ENCODE measurements at regions not wholly inside any gene's neighbourhood (a gene's known extent, or its start where the extent isn't known, plus 50 kb on each side); places are given as distances from the start of the nearest gene placed in this dataset.

GRCh38 chr7:9890092-9890491, 1083.6 kb upstream of the PHF14 start:
- intact Hi-C loops (cut with micrococcal nuclease) = no loop called here
- Mint-ChIP-seq H3K27ac (no peak overlapping the region), H3K4me3 (no peak overlapping the region), H3K9me3 (peaks cover 4% of the 10 kb centered on the region), H3K27me3 (no peaks in the 10 kb centered on the region), H3K36me3 (ENCODE audit: low read depth) (no peaks in the 10 kb centered on the region), H3K4me1 (no peaks in the 10 kb centered on the region)
- no peak for DNase-seq

- intact Hi-C loops (cut with micrococcal nuclease) = no loop called here
- H3K4me3 Mint-ChIP-seq = no peak overlapping the region
- H3K4me1 Mint-ChIP-seq = no peaks in the 10 kb centered on the region
- H3K9me3 Mint-ChIP-seq = peaks cover 4% of the 10 kb centered on the region
- DNase-seq = no peak
- no peaks in the 10 kb centered on the region for H3K27me3 Mint-ChIP-seq
- H3K27ac Mint-ChIP-seq = no peak overlapping the region
- no peaks in the 10 kb centered on the region for H3K36me3 Mint-ChIP-seq (ENCODE audit: low read depth)
Measured at GRCh38 chr7:9891056-9891455, 1082.6 kb upstream of the PHF14 start.

- Mint-ChIP-seq H3K4me3 (no peak overlapping the region), H3K36me3 (ENCODE audit: low read depth) (no peaks in the 10 kb centered on the region), H3K27ac (no peak overlapping the region), H3K9me3 (peaks cover 19% of the 10 kb centered on the region), H3K4me1 (no peaks in the 10 kb centered on the region), H3K27me3 (no peaks in the 10 kb centered on the region)
- no peak for DNase-seq
- intact Hi-C loops (cut with micrococcal nuclease) = no loop called here
Measured at GRCh38 chr7:9900339-9900738, 1073.3 kb upstream of the PHF14 start.

- H3K9me3 Mint-ChIP-seq = no peaks in the 10 kb centered on the region
- no peaks in the 10 kb centered on the region for H3K4me1 Mint-ChIP-seq
- no peak overlapping the region for H3K27ac Mint-ChIP-seq
- intact Hi-C loops (cut with micrococcal nuclease) = no loop called here
- DNase-seq = no peak
- H3K36me3 Mint-ChIP-seq (ENCODE audit: low read depth) = no peaks in the 10 kb centered on the region
- no peaks in the 10 kb centered on the region for H3K27me3 Mint-ChIP-seq
- no peak overlapping the region for H3K4me3 Mint-ChIP-seq
Measured at GRCh38 chr7:9921326-9921725, 1052.3 kb upstream of the PHF14 start.

- no peaks in the 10 kb centered on the region for H3K9me3 Mint-ChIP-seq
Measured at GRCh38 chr7:9937944-9938631, 1035.6 kb upstream of the PHF14 start.

GRCh38 chr7:9939176-9939575, 1034.5 kb upstream of the PHF14 start:
- no peak overlapping the region for H3K27ac Mint-ChIP-seq
- no peaks in the 10 kb centered on the region for H3K9me3 Mint-ChIP-seq
- H3K27me3 Mint-ChIP-seq = no peaks in the 10 kb centered on the region
- H3K4me3 Mint-ChIP-seq = no peak overlapping the region
- intact Hi-C loops (cut with micrococcal nuclease) = no loop called here
- H3K4me1 Mint-ChIP-seq = no peaks in the 10 kb centered on the region
- no peaks in the 10 kb centered on the region for H3K36me3 Mint-ChIP-seq (ENCODE audit: low read depth)
- no peak for DNase-seq

More at GRCh38 chr7:9937944-9938631, 1035.6 kb upstream of the PHF14 start:
- Mint-ChIP-seq H3K4me3 (no peak overlapping the region), H3K4me1 (no peaks in the 10 kb centered on the region), H3K27ac (no peak overlapping the region), H3K27me3 (no peaks in the 10 kb centered on the region), H3K36me3 (ENCODE audit: low read depth) (no peaks in the 10 kb centered on the region)
- DNase-seq = no peak
- intact Hi-C loops (cut with micrococcal nuclease) = no loop called here

- H3K4me1 Mint-ChIP-seq = no peaks in the 10 kb centered on the region
- H3K36me3 Mint-ChIP-seq (ENCODE audit: low read depth) = no peaks in the 10 kb centered on the region
- no peak overlapping the region for H3K4me3 Mint-ChIP-seq
Measured at GRCh38 chr7:9945131-9945530, 1028.5 kb upstream of the PHF14 start.

GRCh38 chr7:9945857-9946256, 1027.8 kb upstream of the PHF14 start:
- no peaks in the 10 kb centered on the region for H3K27me3 Mint-ChIP-seq
- DNase-seq = no peak
- no peak overlapping the region for H3K4me3 Mint-ChIP-seq
- intact Hi-C loops (cut with micrococcal nuclease) = no loop called here
- H3K4me1 Mint-ChIP-seq = no peaks in the 10 kb centered on the region
- no peak overlapping the region for H3K27ac Mint-ChIP-seq
- H3K36me3 Mint-ChIP-seq (ENCODE audit: low read depth) = no peaks in the 10 kb centered on the region
- peaks cover 4% of the 10 kb centered on the region for H3K9me3 Mint-ChIP-seq

More at GRCh38 chr7:9945131-9945530, 1028.5 kb upstream of the PHF14 start:
- Mint-ChIP-seq H3K9me3 (peaks cover 4% of the 10 kb centered on the region), H3K27me3 (no peaks in the 10 kb centered on the region), H3K27ac (no peak overlapping the region)
- DNase-seq = no peak
- intact Hi-C loops (cut with micrococcal nuclease) = no loop called here

GRCh38 chr7:9955138-9955537, 1018.5 kb upstream of the PHF14 start:
- H3K36me3 Mint-ChIP-seq (ENCODE audit: low read depth) = no peaks in the 10 kb centered on the region
- H3K4me1 Mint-ChIP-seq = no peaks in the 10 kb centered on the region
- H3K9me3 Mint-ChIP-seq = no peaks in the 10 kb centered on the region
- intact Hi-C loops (cut with micrococcal nuclease) = no loop called here
- no peak for DNase-seq
- H3K27ac Mint-ChIP-seq = no peak overlapping the region
- H3K27me3 Mint-ChIP-seq = no peaks in the 10 kb centered on the region
- no peak overlapping the region for H3K4me3 Mint-ChIP-seq

GRCh38 chr7:9958486-9958885, 1015.2 kb upstream of the PHF14 start:
- H3K27me3 Mint-ChIP-seq = no peaks in the 10 kb centered on the region
- no peaks in the 10 kb centered on the region for H3K4me1 Mint-ChIP-seq
- no peak for DNase-seq
- intact Hi-C loops (cut with micrococcal nuclease) = no loop called here
- no peak overlapping the region for H3K27ac Mint-ChIP-seq
- no peaks in the 10 kb centered on the region for H3K36me3 Mint-ChIP-seq (ENCODE audit: low read depth)
- no peak overlapping the region for H3K4me3 Mint-ChIP-seq
- no peaks in the 10 kb centered on the region for H3K9me3 Mint-ChIP-seq

- H3K36me3 Mint-ChIP-seq (ENCODE audit: low read depth) = no peaks in the 10 kb centered on the region
- H3K27ac Mint-ChIP-seq = no peak overlapping the region
- no peak overlapping the region for H3K4me3 Mint-ChIP-seq
- intact Hi-C loops (cut with micrococcal nuclease) = no loop called here
- no peaks in the 10 kb centered on the region for H3K4me1 Mint-ChIP-seq
- H3K27me3 Mint-ChIP-seq = no peaks in the 10 kb centered on the region
- DNase-seq = no peak
- no peaks in the 10 kb centered on the region for H3K9me3 Mint-ChIP-seq
Measured at GRCh38 chr7:9960460-9960859, 1013.2 kb upstream of the PHF14 start.

- DNase-seq = no peak
- Mint-ChIP-seq H3K27ac (no peak overlapping the region), H3K36me3 (ENCODE audit: low read depth) (no peaks in the 10 kb centered on the region), H3K4me1 (no peaks in the 10 kb centered on the region), H3K9me3 (no peaks in the 10 kb centered on the region), H3K27me3 (no peaks in the 10 kb centered on the region), H3K4me3 (no peak overlapping the region)
- intact Hi-C loops (cut with micrococcal nuclease) = no loop called here
Measured at GRCh38 chr7:9961161-9961922, 1012.3 kb upstream of the PHF14 start.

- no peaks in the 10 kb centered on the region for H3K9me3 Mint-ChIP-seq
- no peaks in the 10 kb centered on the region for H3K36me3 Mint-ChIP-seq (ENCODE audit: low read depth)
- H3K27ac Mint-ChIP-seq = no peak overlapping the region
- intact Hi-C loops (cut with micrococcal nuclease) = no loop called here
- no peak for DNase-seq
- no peaks in the 10 kb centered on the region for H3K27me3 Mint-ChIP-seq
- no peak overlapping the region for H3K4me3 Mint-ChIP-seq
- no peaks in the 10 kb centered on the region for H3K4me1 Mint-ChIP-seq
Measured at GRCh38 chr7:9962742-9963141, 1010.9 kb upstream of the PHF14 start.

GRCh38 chr7:9978106-9979064, 995.3 kb upstream of the PHF14 start:
- no peak overlapping the region for H3K4me3 Mint-ChIP-seq
- no peaks in the 10 kb centered on the region for H3K27me3 Mint-ChIP-seq
- DNase-seq = no peak
- no peaks in the 10 kb centered on the region for H3K36me3 Mint-ChIP-seq (ENCODE audit: low read depth)
- H3K27ac Mint-ChIP-seq = no peak overlapping the region
- intact Hi-C loops (cut with micrococcal nuclease) = no loop called here
- no peaks in the 10 kb centered on the region for H3K9me3 Mint-ChIP-seq
- no peaks in the 10 kb centered on the region for H3K4me1 Mint-ChIP-seq
